Vagina (tissue), 2 donors: ENCODE measurements at regions not wholly inside any gene's neighbourhood (a gene's known extent, or its start where the extent isn't known, plus 50 kb on each side); places are given as distances from the start of the nearest gene placed in this dataset.

Experiments used
- POLR2A ChIP-seq, 2 donors: fragments of 450-650 bp; IDR thresholded peaks; one replicate each; pipeline ENCODE4 v1.6.1; 2017; ENCODE audit warnings: antibody characterized with exemption in 2 of 2, mild to moderate bottlenecking in 2 of 2, moderate library complexity in 2 of 2
- TF ChIP-seq, protein P1 (sequence below), 3 experiments: fragments of 450-650 bp in 2 of 3; fragments of 200-600 bp in 1 of 3; sonication (generic) in 1 of 3; IDR thresholded peaks; one replicate each; pipeline ENCODE4 v1.5.1; 2017 to 2019; ENCODE audit warnings: antibody characterized with exemption in 3 of 3, mild to moderate bottlenecking in 2 of 3, moderate library complexity in 2 of 3

GRCh38 chr7:25611196-25611595 lies 382.9 kb upstream of the NPVF start:
- TF ChIP-seq, protein P1, sequence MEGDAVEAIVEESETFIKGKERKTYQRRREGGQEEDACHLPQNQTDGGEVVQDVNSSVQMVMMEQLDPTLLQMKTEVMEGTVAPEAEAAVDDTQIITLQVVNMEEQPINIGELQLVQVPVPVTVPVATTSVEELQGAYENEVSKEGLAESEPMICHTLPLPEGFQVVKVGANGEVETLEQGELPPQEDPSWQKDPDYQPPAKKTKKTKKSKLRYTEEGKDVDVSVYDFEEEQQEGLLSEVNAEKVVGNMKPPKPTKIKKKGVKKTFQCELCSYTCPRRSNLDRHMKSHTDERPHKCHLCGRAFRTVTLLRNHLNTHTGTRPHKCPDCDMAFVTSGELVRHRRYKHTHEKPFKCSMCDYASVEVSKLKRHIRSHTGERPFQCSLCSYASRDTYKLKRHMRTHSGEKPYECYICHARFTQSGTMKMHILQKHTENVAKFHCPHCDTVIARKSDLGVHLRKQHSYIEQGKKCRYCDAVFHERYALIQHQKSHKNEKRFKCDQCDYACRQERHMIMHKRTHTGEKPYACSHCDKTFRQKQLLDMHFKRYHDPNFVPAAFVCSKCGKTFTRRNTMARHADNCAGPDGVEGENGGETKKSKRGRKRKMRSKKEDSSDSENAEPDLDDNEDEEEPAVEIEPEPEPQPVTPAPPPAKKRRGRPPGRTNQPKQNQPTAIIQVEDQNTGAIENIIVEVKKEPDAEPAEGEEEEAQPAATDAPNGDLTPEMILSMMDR (IDR thresholded peaks at IDR 0.05): no peak
- TF ChIP-seq POLR2A (IDR thresholded peaks at IDR 0.05): no peak
